Caco-2 (cell line): ENCODE measurements at regions not wholly inside any gene's neighbourhood (a gene's known extent, or its start where the extent isn't known, plus 50 kb on each side); places are given as distances from the start of the nearest gene placed in this dataset.

ENCODE experiments used
- BruUV-seq: library from RNA; stranded (reverse); fragments of 400-500 nt; replicated peaks from 2 replicates; lab custom pipeline; 2021; lab: Mats Ljungman, UMichigan
- CTCF ChIA-PET: fragments of 300-600 bp; sonication (Branson Sonifier 250); formaldehyde crosslinking; loops from one replicate; lab custom pipeline; 2022; ENCODE audit warnings: antibody characterized with exemption; lab: Charles Lee
- POLR2A ChIA-PET: fragments of 300-600 bp; sonication (Branson Sonifier 250); formaldehyde crosslinking; loops from one replicate; lab custom pipeline; 2022; ENCODE audit warnings: antibody characterized with exemption; lab: Charles Lee
- DNase-seq, 2 experiments: peaks; one replicate each; pipeline versions ENCODE4 v3.0.0 to v3.0.0-alpha.2; 2020 to 2022
- H3K27me3 ChIP-seq: replicated peaks from 2 replicates; pipeline ENCODE4 v1.6.0; 2011; ENCODE audit warnings: low read length; ENCODE audit not compliant: control insufficient read depth, insufficient read depth
- H3K36me3 ChIP-seq: 2 replicates; pipeline ENCODE4 v1.5.1; 2011; ENCODE audit warnings: low read length; ENCODE audit not compliant: control insufficient read depth, insufficient read depth
- H3K4me1 ChIP-seq: fragments of 250-450 bp; sonication (Bioruptor Pico); 2 replicates; pipeline ENCODE4 v1.5.1; 2020; ENCODE audit warnings: mild to moderate bottlenecking
- H3K4me3 ChIP-seq: 2 replicates; pipeline ENCODE4 v1.5.1; 2011; ENCODE audit warnings: low read depth, mild to moderate bottlenecking, control low read depth, low read length
- H3K9me3 ChIP-seq: fragments of 250-450 bp; sonication (Bioruptor Pico); 2 replicates; pipeline ENCODE4 v1.5.1; 2020; ENCODE audit warnings: mild to moderate bottlenecking, moderate library complexity
- H3K27ac Mint-ChIP-seq: one replicate; pipeline ENCODE4 v1.8.0; 2022; ENCODE audit warnings: mixed read lengths; ENCODE audit not compliant: unreplicated experiment
- H3K27me3 Mint-ChIP-seq: one replicate; pipeline ENCODE4 v1.8.0; 2022; ENCODE audit warnings: mixed read lengths; ENCODE audit not compliant: insufficient read depth, unreplicated experiment
- H3K36me3 Mint-ChIP-seq: one replicate; pipeline ENCODE4 v1.8.0; 2022; ENCODE audit warnings: mild to moderate bottlenecking, mixed read lengths; ENCODE audit not compliant: insufficient read depth, unreplicated experiment
- H3K4me1 Mint-ChIP-seq: one replicate; pipeline ENCODE4 v1.8.0; 2022; ENCODE audit warnings: low read depth, mixed read lengths; ENCODE audit not compliant: unreplicated experiment
- H3K4me3 Mint-ChIP-seq: one replicate; pipeline ENCODE4 v1.8.0; 2022; ENCODE audit warnings: mild to moderate bottlenecking, moderate library complexity, mixed read lengths; ENCODE audit not compliant: unreplicated experiment
- H3K9me3 Mint-ChIP-seq: one replicate; pipeline ENCODE4 v1.8.0; 2022; ENCODE audit warnings: mixed read lengths; ENCODE audit not compliant: unreplicated experiment
- CTCF ChIP-seq, 2 experiments: fragments of 200-600 bp in 1 of 2; IDR thresholded peaks; 1 replicate in 1 of 2; 2 replicates in 1 of 2; pipeline versions ENCODE4 v1.5.1 to v1.8.0; 2011 to 2022; ENCODE audit warnings: antibody characterized with exemption in 1 of 2, control low read depth in 1 of 2, inconsistent platforms in 1 of 2, low read depth in 1 of 2, low read length in 1 of 2, mild to moderate bottlenecking in 1 of 2, moderate library complexity in 1 of 2; ENCODE audit not compliant: insufficient read depth in 1 of 2, severe bottlenecking in 1 of 2, unreplicated experiment in 1 of 2
- intact Hi-C: fragments of 100-400 bp; cut with micrococcal nuclease; formaldehyde crosslinking; loops from one replicate; pipeline ENCODE4 v1.10.0; 2022; ENCODE audit not compliant: unreplicated experiment

GRCh38 chr20:56843386-56843785, 214.3 kb downstream of the TFAP2C start:
- intact Hi-C loops, result loop anchor here (5.0 kb wide), 2 partner anchors 129 to 219 kb away; no protein-coding TSS in a partner anchor
- Mint-ChIP-seq H3K36me3 (no peaks in the 10 kb centered on the region), H3K27ac (no peak overlapping the region), H3K4me1 (no peaks in the 10 kb centered on the region), H3K9me3 (no peaks in the 10 kb centered on the region), H3K4me3 (no peak overlapping the region), H3K27me3 (peaks cover 11% of the 10 kb centered on the region)
- 0 out of 2 replicates have a peak, but pooled peaks cover 4% of the 10 kb centered on the region for H3K9me3 ChIP-seq
- no peaks in the 10 kb centered on the region for H3K36me3 ChIP-seq
- no peak overlapping the region for H3K4me3 ChIP-seq
- H3K27me3 ChIP-seq, result no peaks in the 10 kb centered on the region; the same call in 1 of the 2 replicates
- no TSS peak for BruUV-seq
- ChIA-PET POLR2A (no interaction called here), CTCF (interaction anchor here (0.6 to 2.6 kb wide), 18 partner anchors 10 to 293 kb away, joined by 3 to 31 read pairs (median 4); no protein-coding TSS in a partner anchor)
- no peak for DNase-seq
- no peaks in the 10 kb centered on the region for H3K4me1 ChIP-seq
- TF ChIP-seq CTCF (IDR thresholded peaks at IDR 0.05; ENCODE audit: insufficient read depth in 1 of 2, low read depth in 1 of 2, low read length in 1 of 2, severe bottlenecking in 1 of 2, unreplicated experiment in 1 of 2), result no peak

- H3K4me3 Mint-ChIP-seq, result no peak overlapping the region
- H3K4me3 ChIP-seq, result no peak overlapping the region
- peak; percentile 39 to 61 for TF ChIP-seq CTCF (IDR thresholded peaks at IDR 0.05; ENCODE audit: insufficient read depth in 1 of 2, low read depth in 1 of 2, low read length in 1 of 2, severe bottlenecking in 1 of 2, unreplicated experiment in 1 of 2)
- no peaks in the 10 kb centered on the region; the same call in 1 of the 2 replicates for H3K27me3 ChIP-seq
- no peaks in the 10 kb centered on the region for H3K9me3 Mint-ChIP-seq
- peak in 1 of 2 experiments; percentile 59 for DNase-seq
- peaks cover 8% of the 10 kb centered on the region for H3K27me3 Mint-ChIP-seq
- no peaks in the 10 kb centered on the region for H3K36me3 Mint-ChIP-seq
- BruUV-seq, result no TSS peak
- no peaks in the 10 kb centered on the region for H3K4me1 ChIP-seq
- H3K4me1 Mint-ChIP-seq, result no peaks in the 10 kb centered on the region
- CTCF ChIA-PET, result interaction anchor here (0.5 to 2.6 kb wide), 22 partner anchors 10 to 293 kb away, joined by 3 to 31 read pairs (median 4); no protein-coding TSS in a partner anchor
- POLR2A ChIA-PET, result no interaction called here
- intact Hi-C loops, result loop anchor here (5.0 kb wide), 2 partner anchors 128 to 218 kb away; no protein-coding TSS in a partner anchor
- H3K36me3 ChIP-seq, result no peaks in the 10 kb centered on the region
- 0 out of 2 replicates have a peak, but pooled peaks cover 4% of the 10 kb centered on the region for H3K9me3 ChIP-seq
- no peak overlapping the region for H3K27ac Mint-ChIP-seq
Measured at GRCh38 chr20:56843817-56844216, 214.7 kb downstream of the TFAP2C start.

GRCh38 chr20:56845546-56846086, 216.5 kb downstream of the TFAP2C start:
- ChIA-PET CTCF (interaction anchor here (1.1 to 2.2 kb wide), 3 partner anchors 128 to 217 kb away, joined by 3 to 5 read pairs (median 4); no protein-coding TSS in a partner anchor), POLR2A (no interaction called here)
- Mint-ChIP-seq H3K27me3 (peaks cover 4% of the 10 kb centered on the region), H3K9me3 (no peaks in the 10 kb centered on the region), H3K4me3 (no peak overlapping the region), H3K27ac (no peak overlapping the region), H3K4me1 (no peaks in the 10 kb centered on the region), H3K36me3 (no peaks in the 10 kb centered on the region)
- TF ChIP-seq CTCF (IDR thresholded peaks at IDR 0.05; ENCODE audit: insufficient read depth in 1 of 2, low read depth in 1 of 2, low read length in 1 of 2, severe bottlenecking in 1 of 2, unreplicated experiment in 1 of 2), result no peak
- no peaks in the 10 kb centered on the region; the same call in 1 of the 2 replicates for H3K27me3 ChIP-seq
- no peak for DNase-seq
- H3K9me3 ChIP-seq, result 0 out of 2 replicates have a peak, but pooled peaks cover 4% of the 10 kb centered on the region
- intact Hi-C loops, result no loop called here
- BruUV-seq, result no TSS peak
- H3K4me3 ChIP-seq, result no peak overlapping the region
- H3K4me1 ChIP-seq, result no peaks in the 10 kb centered on the region
- no peaks in the 10 kb centered on the region for H3K36me3 ChIP-seq
